Urinary bladder (tissue), 3 donors: ENCODE measurements at regions not wholly inside any gene's neighbourhood (a gene's known extent, or its start where the extent isn't known, plus 50 kb on each side); places are given as distances from the start of the nearest gene placed in this dataset.

Experiments
- DNase-seq: peaks from one replicate; pipeline ENCODE4 v3.0.0-alpha.2; 2015; ENCODE audit errors: extremely low spot score
- H3K27ac ChIP-seq: one replicate; pipeline ENCODE4 v1.5.1; 2013; ENCODE audit warnings: low read depth, mild to moderate bottlenecking, moderate library complexity
- H3K36me3 ChIP-seq: one replicate; pipeline ENCODE4 v1.6.1; 2013; ENCODE audit warnings: mild to moderate bottlenecking, moderate library complexity; ENCODE audit not compliant: insufficient read depth
- H3K4me1 ChIP-seq: one replicate; pipeline ENCODE4 v1.6.1; 2013; ENCODE audit warnings: mild to moderate bottlenecking, moderate library complexity; ENCODE audit not compliant: insufficient read depth
- H3K4me3 ChIP-seq: one replicate; pipeline ENCODE4 v1.5.1; 2013; ENCODE audit warnings: low read depth, low read length
- WGBS: extraction: QIAGEN DNeasy Blood & Tissue Kit; methylation state at CpG from one replicate; pipeline ENCODE4 v1.1.7; 2013; 5-methylcytosine and 5-hydroxymethylcytosine counted together
- donor health status: healthy with polysubstance abuse.
- donor health status: healthy.

- Histone ChIP-seq H3K4me3 (no peak overlapping the region), H3K27ac (no peak overlapping the region), H3K4me1 (no peaks in the 10 kb centered on the region), H3K36me3 (no peaks in the 10 kb centered on the region)
- DNase-seq = no peak
- 69% methylated on average over 5 of the region's 5 CpGs for WGBS
These were observed 107.8 kb upstream of the PHYHIPL start for GRCh38 chr10:59068581-59069191.

GRCh38 chr10:59072038-59072437 lies 104.4 kb upstream of the PHYHIPL start:
- 89% methylated on average over 1 of the region's 1 CpG for WGBS
- no peak overlapping the region for H3K4me3 ChIP-seq
- H3K36me3 ChIP-seq = no peaks in the 10 kb centered on the region

GRCh38 chr10:59073456-59074053 lies 102.9 kb upstream of the PHYHIPL start:
- no peaks in the 10 kb centered on the region for H3K36me3 ChIP-seq
- H3K4me1 ChIP-seq = no peaks in the 10 kb centered on the region
- H3K4me3 ChIP-seq = no peak overlapping the region
- DNase-seq = no peak
- 79% methylated on average over 1 of the region's 1 CpG for WGBS
- no peak overlapping the region for H3K27ac ChIP-seq

More at GRCh38 chr10:59072038-59072437, 104.4 kb upstream of the PHYHIPL start:
- H3K4me1 ChIP-seq = no peaks in the 10 kb centered on the region
- H3K27ac ChIP-seq = no peak overlapping the region
- DNase-seq = no peak

GRCh38 chr10:59075576-59075975 lies 100.9 kb upstream of the PHYHIPL start:
- WGBS = 96% methylated on average over 1 of the region's 1 CpG
- H3K36me3 ChIP-seq = no peaks in the 10 kb centered on the region
- DNase-seq = no peak
- no peaks in the 10 kb centered on the region for H3K4me1 ChIP-seq
- no peak overlapping the region for H3K27ac ChIP-seq
- no peak overlapping the region for H3K4me3 ChIP-seq

DNA sequence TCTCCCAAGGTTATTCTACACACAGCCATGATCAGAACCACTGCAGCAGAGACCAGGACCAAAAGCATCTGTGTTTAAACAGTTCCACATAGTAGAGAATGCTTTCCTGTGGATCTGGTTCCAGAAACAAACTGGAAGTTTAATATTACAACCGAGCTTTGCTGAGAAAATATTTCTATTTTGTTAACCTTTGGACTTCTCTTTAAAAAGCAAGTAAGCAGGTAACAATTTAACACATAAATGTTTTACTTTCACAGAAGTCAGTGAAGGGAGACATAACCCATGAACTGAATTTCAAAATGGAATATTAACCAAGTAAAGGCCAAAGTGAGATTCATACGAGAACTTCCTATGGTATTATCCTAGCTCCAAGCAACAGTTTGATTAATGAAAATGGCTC lies 98.6 kb upstream of the PHYHIPL start:
- H3K4me1 ChIP-seq = no peaks in the 10 kb centered on the region
- H3K27ac ChIP-seq = no peak overlapping the region
- DNase-seq = no peak
- no peak overlapping the region for H3K4me3 ChIP-seq
- 77% methylated on average over 2 of the region's 2 CpGs for WGBS
- H3K36me3 ChIP-seq = no peaks in the 10 kb centered on the region

DNA sequence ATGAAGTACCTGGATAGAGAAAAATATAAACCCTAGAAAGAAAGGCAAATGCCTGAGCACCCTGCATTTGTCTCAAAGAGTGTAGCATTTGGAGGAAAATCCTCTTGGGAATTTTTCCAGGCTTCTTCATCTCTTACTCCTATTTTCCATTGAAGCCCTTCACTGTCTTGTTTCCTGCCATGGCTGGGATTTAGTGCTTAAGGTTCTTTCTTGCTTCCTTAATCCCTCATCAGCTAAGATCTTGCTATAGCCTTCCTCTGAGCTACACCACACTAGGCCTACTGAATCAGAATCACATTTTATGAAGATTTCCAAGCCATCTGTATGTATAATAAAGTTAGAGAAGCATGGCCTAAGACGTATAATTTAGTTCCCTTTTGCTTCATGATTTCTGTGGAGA lies 97.5 kb upstream of the PHYHIPL start:
- Histone ChIP-seq H3K4me1 (no peaks in the 10 kb centered on the region), H3K27ac (no peak overlapping the region), H3K36me3 (no peaks in the 10 kb centered on the region), H3K4me3 (no peak overlapping the region)
- WGBS = 59% methylated on average over 1 of the region's 1 CpG
- DNase-seq = no peak

DNA sequence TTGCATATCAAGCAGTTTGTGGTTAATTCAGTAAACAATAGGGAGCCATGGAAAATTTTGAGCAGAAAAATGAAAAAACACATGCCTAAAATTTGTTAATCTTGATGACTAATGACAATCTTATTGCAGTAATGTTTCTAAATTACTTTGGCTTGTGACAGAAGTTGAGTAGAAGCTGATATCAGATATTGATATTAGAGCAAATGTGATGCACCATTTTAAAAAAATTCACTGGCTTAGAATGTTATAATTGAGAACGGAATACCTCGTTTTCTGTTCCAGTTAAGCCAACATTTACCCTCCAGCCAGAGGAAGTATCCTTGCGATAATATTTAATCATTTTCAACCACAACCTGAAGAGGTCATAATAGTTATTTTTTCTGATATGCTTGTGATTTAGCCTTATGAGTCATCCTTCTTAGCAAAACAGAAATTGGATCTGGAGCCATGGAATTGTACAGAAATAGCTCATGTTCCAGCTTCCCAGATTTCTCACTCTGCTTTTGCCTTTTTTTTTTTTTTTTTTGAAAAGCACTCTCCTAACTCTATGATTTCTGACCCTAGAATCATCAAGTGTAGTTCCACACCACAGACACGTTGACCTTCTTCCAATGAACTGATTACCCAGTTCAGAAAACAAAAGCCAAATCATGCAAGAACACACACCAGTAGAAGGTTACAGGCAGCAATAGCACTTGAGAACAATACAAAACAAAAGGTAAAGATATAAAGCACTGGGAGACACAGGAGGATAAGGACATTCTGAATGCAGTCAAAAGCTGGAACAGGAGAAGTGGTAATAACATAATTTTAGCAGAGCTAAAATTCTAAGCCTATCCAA lies 96.8 kb upstream of the PHYHIPL start:
- DNase-seq = no peak
- Histone ChIP-seq H3K4me1 (no peaks in the 10 kb centered on the region), H3K36me3 (no peaks in the 10 kb centered on the region), H3K27ac (no peak overlapping the region), H3K4me3 (no peak overlapping the region)
- 48% methylated on average over 4 of the region's 4 CpGs for WGBS

- WGBS = 82% methylated on average over 3 of the region's 3 CpGs
- Histone ChIP-seq H3K4me1 (no peaks in the 10 kb centered on the region), H3K27ac (no peak overlapping the region), H3K4me3 (no peak overlapping the region), H3K36me3 (no peaks in the 10 kb centered on the region)
- no peak for DNase-seq
These were observed 94.2 kb upstream of the PHYHIPL start for GRCh38 chr10:59082249-59082648.

DNA sequence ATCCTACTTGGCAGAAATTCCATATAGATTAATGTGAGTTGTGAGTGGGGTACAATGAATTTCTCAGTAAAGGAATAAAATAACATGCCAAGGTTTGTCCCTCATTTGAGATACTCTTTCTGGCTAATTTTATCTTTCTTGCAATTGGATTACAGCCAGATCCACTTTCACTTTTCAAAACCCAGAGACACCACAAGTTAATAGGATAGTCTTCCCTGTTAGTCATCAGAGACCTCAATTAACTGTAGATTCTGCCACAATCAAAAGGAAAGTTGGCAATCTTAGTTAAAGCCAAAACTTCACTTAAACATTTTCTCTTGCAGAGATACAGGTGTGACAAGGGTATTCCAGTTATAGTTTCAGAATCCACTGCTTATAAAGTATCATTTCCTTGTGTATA lies 91.4 kb upstream of the PHYHIPL start:
- Histone ChIP-seq H3K36me3 (no peaks in the 10 kb centered on the region), H3K27ac (no peak overlapping the region), H3K4me3 (no peak overlapping the region), H3K4me1 (no peaks in the 10 kb centered on the region)
- DNase-seq = no peak

DNA sequence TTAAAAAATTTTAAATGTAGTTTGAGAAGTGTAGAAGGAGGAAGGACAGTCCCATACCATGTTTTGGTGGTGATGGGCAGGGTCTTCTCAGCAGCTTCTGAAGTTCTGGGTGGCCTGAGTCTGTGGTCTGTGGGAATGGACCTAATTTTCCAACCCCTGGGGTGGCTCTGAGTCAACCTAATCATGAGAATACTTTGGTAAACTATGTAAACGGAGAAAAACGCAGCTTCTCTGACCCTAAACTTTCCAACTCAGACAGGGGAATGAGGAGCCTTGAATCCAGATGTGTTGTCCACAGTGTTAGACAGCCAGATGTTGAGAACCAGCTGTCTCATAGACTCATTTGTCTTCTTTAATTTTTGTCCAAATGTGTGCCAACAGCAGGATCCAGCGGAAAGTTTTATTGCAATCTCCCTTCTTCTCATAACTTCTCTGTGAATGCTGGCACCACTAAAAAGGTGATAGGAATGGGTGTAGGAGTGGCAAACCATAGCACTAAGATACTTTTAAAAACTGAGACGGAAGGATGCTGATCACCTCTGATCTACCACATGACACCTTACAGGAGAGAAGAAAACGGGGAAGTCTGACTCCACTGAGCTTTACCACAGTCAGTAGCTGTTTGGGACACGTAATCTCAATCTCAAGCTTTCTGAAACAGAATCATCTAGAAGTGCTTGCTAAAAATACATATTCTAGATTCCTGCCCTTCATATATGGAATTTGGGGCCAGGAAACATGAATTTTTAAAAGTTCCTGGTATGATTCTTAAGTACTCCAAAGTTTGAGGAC lies 90.5 kb upstream of the PHYHIPL start:
- H3K4me3 ChIP-seq = no peak overlapping the region
- no peaks in the 10 kb centered on the region for H3K36me3 ChIP-seq
- H3K4me1 ChIP-seq = no peaks in the 10 kb centered on the region
- 68% methylated on average over 6 of the region's 6 CpGs for WGBS
- DNase-seq = no peak
- H3K27ac ChIP-seq = no peak overlapping the region

GRCh38 chr10:59087486-59087885 lies 89.0 kb upstream of the PHYHIPL start:
- no peak overlapping the region for H3K4me3 ChIP-seq
- H3K4me1 ChIP-seq = no peaks in the 10 kb centered on the region
- H3K27ac ChIP-seq = no peak overlapping the region
- H3K36me3 ChIP-seq = no peaks in the 10 kb centered on the region
- no peak for DNase-seq

DNA sequence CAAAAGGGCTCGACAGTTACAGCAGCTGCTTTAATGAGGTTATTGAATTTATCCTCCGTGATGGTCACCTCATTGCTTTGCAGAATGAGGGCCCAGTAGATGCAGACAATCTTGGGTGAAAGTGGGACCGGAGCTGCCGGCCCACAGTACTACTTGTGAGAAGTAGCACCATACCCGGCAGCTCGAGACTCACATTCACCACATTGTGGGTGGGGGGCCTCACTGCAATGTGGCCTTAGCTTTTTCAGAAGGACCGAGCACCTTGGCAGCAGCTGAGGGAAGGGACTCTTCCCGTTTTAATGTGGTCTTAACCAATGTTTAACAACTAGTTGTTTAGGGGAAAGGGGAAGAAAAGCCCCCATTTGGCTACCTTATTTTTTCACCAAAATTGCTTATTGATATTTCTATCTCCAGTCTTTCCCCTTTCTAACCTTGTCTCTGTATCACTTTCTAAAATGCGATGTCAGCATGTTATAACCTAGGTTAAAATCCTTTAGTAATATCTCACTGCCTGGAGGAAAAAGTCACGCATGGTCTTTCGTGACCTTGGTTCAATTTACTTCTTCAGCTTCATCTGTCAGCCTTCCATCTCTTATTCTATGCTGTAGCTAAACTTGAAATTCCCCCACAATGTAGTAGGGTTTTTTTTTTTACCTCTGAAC lies 87.4 kb upstream of the PHYHIPL start:
- no peak for DNase-seq
- Histone ChIP-seq H3K36me3 (no peaks in the 10 kb centered on the region), H3K4me3 (no peak overlapping the region), H3K27ac (no peak overlapping the region), H3K4me1 (no peaks in the 10 kb centered on the region)
- WGBS = 94% methylated on average over 11 of the region's 11 CpGs
